HG03045 (cell line): ENCODE measurements at regions not wholly inside any gene's neighbourhood (a gene's known extent, or its start where the extent isn't known, plus 50 kb on each side); places are given as distances from the start of the nearest gene placed in this dataset.

Source experiments
- ATAC-seq: cut with Tn5 transposase; IDR thresholded peaks from one replicate; pipeline ENCODE4 v1.9.1; 2021; ENCODE audit warnings: mild to moderate bottlenecking, moderate library complexity; ENCODE audit not compliant: unreplicated experiment

DNA sequence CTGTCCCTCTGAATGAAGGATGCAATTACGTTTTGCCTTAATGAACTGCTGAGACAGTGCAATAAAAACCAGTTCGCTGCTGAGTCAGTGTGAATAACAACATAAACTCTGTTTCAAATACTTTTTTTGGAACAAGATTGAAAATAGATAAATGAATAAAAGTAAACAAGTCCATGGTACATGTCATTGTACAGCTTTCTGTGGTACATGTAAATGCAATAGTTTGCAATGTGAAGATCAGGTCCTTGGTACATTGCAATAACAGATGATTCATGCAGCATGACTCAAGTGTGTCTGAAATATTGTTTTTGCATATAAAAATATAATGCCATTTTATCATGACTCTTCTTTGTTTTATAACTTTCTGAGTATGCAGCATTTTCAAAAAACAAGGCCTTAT is 193.4 kb upstream of the PACRGL start:
- ATAC-seq: no peak

DNA sequence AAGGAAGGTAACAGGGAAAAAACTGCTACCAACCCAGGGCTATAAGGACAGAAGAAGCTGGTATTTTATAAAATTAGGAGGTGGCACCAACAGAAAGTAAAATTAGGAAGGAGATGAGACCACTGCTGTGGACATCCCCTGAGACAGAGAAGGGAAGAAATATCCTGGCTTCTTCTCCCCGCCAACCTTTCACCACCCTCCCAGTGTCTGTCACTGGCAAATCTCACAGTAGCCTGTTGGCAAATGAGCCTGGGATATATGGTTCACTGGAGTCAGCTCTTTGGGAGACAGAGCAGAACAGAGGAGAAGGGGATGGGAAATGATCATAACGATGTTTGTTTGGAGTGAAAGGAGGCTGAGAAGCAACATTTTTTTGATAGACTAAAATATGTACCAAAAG is 190.9 kb upstream of the PACRGL start:
- no peak for ATAC-seq

- no peak for ATAC-seq
Measured at GRCh38 chr4:20512033-20512792, 188.0 kb upstream of the PACRGL start.

GRCh38 chr4:20512985-20513384 is 187.3 kb upstream of the PACRGL start:
- ATAC-seq: no peak

DNA sequence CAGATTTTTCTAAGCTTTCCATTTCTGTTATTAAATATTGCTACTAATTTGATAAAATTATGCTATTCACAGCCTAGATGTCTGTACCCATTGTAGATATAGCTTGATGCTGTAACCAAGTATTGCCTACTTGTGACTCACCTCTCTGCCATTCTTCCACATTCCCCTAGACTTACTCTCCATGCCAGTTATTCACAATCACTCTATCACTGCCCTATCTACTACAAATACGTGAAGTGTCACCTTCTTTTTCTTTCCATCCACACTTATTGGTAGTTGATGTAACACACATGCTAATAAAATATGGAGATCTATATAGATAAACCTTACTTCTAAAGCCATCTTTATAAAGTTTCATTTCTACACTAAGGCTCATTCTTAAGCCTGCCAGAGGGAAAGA is 179.4 kb upstream of the PACRGL start:
- ATAC-seq: no peak

- no peak for ATAC-seq
Measured at GRCh38 chr4:20528508-20528907, 171.8 kb upstream of the PACRGL start.

- ATAC-seq: no peak
Measured at GRCh38 chr4:20529691-20530090, 170.6 kb upstream of the PACRGL start.

DNA sequence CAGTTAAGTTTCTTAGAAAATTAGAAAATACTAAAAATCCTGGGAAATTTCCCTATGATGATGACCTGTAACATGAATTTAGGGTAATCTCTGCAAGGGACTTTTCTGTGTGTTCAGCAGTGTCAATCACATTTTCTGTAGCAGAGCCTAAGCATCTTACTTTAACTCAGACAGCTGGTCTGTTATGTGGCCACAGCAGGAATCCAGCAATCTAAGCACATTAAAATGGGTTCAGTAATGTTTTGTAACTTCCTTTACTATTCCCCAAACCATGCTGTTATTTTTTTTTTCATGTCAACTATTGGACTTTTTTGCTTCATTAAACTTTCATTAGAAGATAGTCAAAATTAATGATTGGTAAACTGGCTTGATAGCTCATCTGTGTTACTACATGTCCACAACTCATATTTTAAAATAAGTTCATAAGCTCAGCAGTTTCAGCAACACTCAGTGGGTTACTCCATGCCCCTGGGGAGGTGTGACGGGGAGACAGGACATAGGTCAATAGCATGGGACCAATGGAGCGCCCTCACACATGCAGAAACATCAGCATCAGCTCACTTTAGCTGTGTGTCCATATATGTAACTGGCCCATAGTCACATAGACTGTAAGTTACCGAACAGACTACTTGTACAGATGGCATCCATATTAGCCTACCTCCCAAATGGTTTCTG is 168.0 kb upstream of the PACRGL start:
- no peak for ATAC-seq

DNA sequence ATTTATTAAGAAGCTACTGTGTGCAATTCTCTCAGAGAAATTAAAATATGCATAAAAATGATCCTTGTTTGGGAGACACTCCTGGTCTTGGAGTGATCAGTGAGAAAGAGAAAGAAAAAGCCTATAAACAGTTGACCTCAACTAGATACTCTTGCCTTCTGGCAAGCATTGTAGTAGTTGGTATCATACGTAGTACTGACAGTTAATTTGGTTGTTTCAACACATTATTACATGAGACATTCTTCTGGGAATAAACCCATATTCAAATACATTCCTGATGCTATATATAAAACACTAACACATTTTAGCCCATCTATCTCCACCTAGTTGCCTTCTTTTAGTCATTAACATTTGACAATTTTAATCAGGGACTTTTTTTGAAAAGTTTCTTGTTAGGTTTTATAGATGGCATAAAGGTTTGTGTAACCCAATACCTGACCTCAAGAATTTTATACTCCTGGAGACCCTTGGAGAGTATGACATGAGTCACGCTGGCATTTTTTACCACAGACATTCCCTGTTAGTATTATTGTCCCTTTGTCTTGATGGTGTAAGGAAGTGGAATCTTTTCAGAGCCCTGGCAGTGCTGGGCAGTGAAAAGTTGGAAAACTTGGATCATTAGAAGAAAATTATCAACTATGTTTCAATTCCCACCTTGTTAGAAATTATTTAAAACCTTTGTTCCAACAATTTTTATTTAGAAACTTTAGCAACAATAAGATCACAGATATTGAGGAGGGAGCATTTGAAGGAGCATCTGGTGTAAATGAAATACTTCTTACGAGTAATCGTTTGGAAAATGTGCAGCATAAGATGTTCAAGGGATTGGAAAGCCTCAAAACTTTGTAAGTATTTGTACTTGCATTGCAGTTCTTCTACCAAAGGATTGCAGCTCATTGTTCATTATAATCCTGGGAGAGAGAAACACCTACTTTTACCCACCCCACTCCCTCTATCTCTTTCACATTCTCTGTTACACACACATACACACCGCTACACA is 167.1 kb upstream of the PACRGL start:
- ATAC-seq: no peak

DNA sequence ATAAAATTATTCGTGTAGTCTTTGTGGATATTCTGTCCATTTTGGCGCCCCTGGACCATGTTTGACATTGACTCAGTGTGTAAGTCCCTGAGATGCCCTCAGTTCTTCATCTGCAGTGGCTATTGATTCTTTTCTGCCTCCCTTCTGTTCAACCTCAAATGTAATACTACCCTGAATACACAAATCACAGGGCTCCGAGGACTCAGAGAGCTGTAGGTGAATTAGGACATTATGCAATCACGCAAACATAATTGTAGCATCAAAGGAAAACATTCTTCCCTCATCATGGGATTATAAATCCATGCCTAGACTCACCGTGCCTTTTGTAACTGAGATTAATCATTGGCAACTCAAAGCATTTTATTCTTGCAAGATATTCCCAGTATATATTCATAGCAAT is 161.4 kb upstream of the PACRGL start:
- no peak for ATAC-seq

GRCh38 chr4:20543131-20543530 is 157.1 kb upstream of the PACRGL start:
- ATAC-seq: no peak

GRCh38 chr4:20544645-20545044 is 155.6 kb upstream of the PACRGL start:
- no peak for ATAC-seq

DNA sequence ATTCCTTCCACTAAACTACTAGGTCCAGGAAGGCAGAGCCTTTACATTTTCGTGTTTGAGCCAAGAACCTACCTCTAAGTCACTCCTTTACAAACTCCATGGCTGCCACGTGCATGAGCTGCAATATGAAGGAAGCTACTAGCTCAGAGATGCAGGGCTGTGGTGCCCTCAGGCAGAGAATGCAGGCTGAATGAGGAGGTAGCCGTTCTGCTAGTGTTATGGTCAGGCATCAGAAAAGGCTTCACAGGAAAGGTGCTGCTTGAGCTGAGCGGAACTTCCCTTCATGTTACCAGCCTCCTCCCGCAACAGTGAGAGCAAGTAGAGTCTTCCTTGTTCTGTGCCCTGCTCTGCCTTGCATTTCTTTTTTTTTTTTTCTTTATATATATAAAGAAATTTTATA is 148.3 kb upstream of the PACRGL start:
- ATAC-seq: no peak

GRCh38 chr4:20554134-20554533 is 146.1 kb upstream of the PACRGL start:
- ATAC-seq: no peak

DNA sequence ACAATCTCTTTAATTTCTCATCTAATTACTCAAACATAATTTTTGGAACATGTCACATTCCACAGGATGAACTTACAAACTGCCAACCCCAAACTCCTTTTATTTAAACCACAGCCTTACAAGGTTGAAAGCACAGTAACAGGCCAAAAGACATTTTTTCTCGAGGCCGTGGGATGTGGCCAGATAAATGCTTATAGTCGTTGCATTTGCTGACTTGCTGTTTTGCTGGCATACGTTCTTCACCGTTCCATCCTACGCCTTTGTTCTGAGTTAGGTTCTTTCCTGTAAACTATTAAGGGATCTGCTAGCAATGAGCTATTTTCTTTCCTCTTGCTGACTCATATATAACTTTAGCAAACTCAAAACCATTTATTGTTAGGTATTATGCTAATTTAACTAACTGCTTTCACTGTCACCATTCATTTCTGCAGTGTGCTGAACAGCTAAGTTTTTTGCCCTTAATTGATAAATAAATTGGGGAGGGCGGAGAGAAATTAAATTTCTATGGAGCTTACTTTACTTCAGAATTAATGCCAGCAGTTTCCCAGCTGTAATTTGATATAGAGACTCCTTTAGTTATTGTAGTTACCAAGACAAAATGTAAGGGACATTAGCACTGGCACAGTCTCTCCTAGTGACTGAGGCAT is 135.1 kb upstream of the PACRGL start:
- ATAC-seq: no peak

DNA sequence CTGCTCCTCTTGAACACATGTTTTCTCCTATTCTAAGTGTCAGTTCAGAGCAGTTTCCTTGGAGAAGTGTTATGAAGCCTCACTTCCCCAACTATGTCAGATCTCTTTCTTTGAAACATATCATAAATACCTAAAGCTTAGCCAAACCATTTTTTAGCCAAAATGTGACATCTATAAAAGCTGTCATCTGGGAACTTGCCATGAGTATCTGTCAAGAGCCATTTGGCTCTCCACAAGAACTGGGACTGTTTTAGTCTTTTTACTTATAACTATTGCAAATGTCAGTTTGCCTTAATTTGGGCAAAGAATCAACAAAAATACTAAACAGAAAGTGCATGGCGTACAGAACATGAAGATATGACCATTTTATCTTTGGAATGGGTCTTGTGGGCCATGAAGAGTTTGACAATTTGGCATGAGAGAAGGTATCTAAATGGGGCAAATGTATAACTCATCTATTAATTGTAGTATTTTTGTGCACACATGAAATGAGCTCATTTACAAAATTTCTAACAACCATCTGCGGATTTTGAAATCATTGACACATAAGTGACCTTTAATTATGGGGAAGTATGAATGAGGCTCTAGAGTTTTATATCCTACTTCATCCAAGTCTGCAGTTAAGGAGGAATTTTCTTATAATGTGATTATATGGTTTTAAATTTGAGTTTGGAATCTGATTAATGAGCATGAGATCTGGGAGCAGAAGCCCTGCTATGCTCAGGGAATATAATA is 129.1 kb upstream of the PACRGL start:
- no peak for ATAC-seq

- ATAC-seq: no peak
Measured at GRCh38 chr4:20572976-20573375, 127.3 kb upstream of the PACRGL start.

DNA sequence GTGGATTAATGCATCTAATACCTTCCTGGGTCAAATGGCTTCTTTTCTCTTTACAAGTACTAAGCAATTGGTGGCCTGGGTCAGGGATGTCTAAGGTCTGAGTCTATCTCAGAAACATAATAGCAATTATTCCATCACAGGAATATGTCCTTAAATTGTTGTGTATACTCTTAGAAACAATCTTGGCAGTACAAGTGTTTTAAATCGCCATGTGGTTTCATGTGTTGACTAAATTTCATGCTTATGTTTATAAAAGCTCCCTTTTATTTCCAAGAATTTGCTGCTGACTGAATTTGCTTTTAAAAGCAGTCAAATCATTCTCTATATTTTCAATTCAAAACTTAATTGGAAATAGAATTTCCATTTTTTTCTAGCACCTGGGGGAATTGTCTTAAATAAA is 125.3 kb upstream of the PACRGL start:
- no peak for ATAC-seq

DNA sequence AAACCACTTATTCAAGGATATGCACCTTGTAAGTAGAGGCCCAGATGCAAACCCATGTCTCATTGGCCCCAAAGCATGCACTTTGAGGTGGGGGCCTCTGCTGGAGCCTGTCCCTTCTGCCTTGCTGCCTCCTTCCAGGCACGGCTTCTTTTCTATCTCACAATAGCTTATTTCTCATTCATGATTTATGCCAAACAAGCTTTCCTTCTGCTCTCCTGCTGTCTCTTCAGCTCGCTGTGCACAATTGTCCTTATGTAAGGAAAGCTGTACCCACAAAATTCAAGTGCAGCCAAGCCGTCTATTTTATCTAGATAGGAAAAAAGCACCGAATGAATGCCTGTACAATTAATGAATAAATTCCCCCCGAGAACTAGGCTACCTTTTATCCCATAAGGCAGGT is 124.8 kb upstream of the PACRGL start:
- ATAC-seq: no peak

GRCh38 chr4:20576861-20577260 is 123.4 kb upstream of the PACRGL start:
- no peak for ATAC-seq
